ENCODE measurements at regions not wholly inside any gene's neighbourhood (a gene's known extent, or its start where the extent isn't known, plus 50 kb on each side); places are given as distances from the start of the nearest gene placed in this dataset.

GRCh38 chr1:43052322-43052721, 93.7 kb upstream of the SLC2A1 start:
- intact Hi-C loops (cut with DNase I; ENCODE audit: low total_unique reads), result no loop called here
- no peak overlapping the region for H3K4me3 ChIP-seq (ENCODE audit: low read depth, poor library complexity, severe bottlenecking)
- DNase-seq (ENCODE audit: low spot score in 2 of 2), result no peak
- TF ChIP-seq POLR2A (IDR thresholded peaks at IDR 0.05), result no peak
- TF ChIP-seq CTCF (IDR thresholded peaks at IDR 0.05), result no peak
- WGBS, 2 donors, result 68 to 79% methylated on average over 1 of the region's 1 CpG

- intact Hi-C loops (cut with DNase I; ENCODE audit: low total_unique reads), result no loop called here
- TF ChIP-seq POLR2A (IDR thresholded peaks at IDR 0.05) (no peak), CTCF (IDR thresholded peaks at IDR 0.05) (no peak)
- H3K4me3 ChIP-seq (ENCODE audit: low read depth, poor library complexity, severe bottlenecking), result no peak overlapping the region
- WGBS, 2 donors, result 15 to 33% methylated on average over 2 of the region's 2 CpGs
- no peak for DNase-seq (ENCODE audit: low spot score in 2 of 2)
Observed at GRCh38 chr1:43049481-43049880, 90.8 kb upstream of the SLC2A1 start.

GRCh38 chr1:43048601-43049011, 89.9 kb upstream of the SLC2A1 start:
- intact Hi-C loops (cut with DNase I; ENCODE audit: low total_unique reads), result no loop called here
- 20 to 22% methylated on average over 2 of the region's 2 CpGs for WGBS, 2 donors
- TF ChIP-seq CTCF (IDR thresholded peaks at IDR 0.05), result no peak
- TF ChIP-seq POLR2A (IDR thresholded peaks at IDR 0.05), result no peak
- no peak overlapping the region for H3K4me3 ChIP-seq (ENCODE audit: low read depth, poor library complexity, severe bottlenecking)
- peak in 1 of 2 donors; percentile 51 for DNase-seq (ENCODE audit: low spot score in 2 of 2)

GRCh38 chr1:43047135-43047534, 88.5 kb upstream of the SLC2A1 start:
- no peak for DNase-seq (ENCODE audit: low spot score in 2 of 2)
- TF ChIP-seq CTCF (IDR thresholded peaks at IDR 0.05) (no peak), POLR2A (IDR thresholded peaks at IDR 0.05) (no peak)
- no peak overlapping the region for H3K4me3 ChIP-seq (ENCODE audit: low read depth, poor library complexity, severe bottlenecking)
- intact Hi-C loops (cut with DNase I; ENCODE audit: low total_unique reads), result no loop called here
- WGBS, 2 donors, result 80% methylated on average over 1 of the region's 1 CpG

GRCh38 chr1:43044572-43045361, 86.1 kb upstream of the SLC2A1 start:
- intact Hi-C loops (cut with DNase I; ENCODE audit: low total_unique reads), result no loop called here
- H3K4me3 ChIP-seq (ENCODE audit: low read depth, poor library complexity, severe bottlenecking), result no peak overlapping the region
- WGBS, 2 donors, result 84 to 88% methylated on average over 6 of the region's 6 CpGs
- TF ChIP-seq POLR2A (IDR thresholded peaks at IDR 0.05) (no peak), CTCF (IDR thresholded peaks at IDR 0.05) (no peak)
- DNase-seq (ENCODE audit: low spot score in 2 of 2), result no peak

GRCh38 chr1:43043695-43044094, 85.0 kb upstream of the SLC2A1 start:
- no peak for TF ChIP-seq POLR2A (IDR thresholded peaks at IDR 0.05)
- no peak for TF ChIP-seq CTCF (IDR thresholded peaks at IDR 0.05)
- intact Hi-C loops (cut with DNase I; ENCODE audit: low total_unique reads), result no loop called here
- DNase-seq (ENCODE audit: low spot score in 2 of 2), result no peak
- no peak overlapping the region for H3K4me3 ChIP-seq (ENCODE audit: low read depth, poor library complexity, severe bottlenecking)
- 77 to 88% methylated on average over 5 of the region's 5 CpGs for WGBS, 2 donors
